ENCODE measurements at regions not wholly inside any gene's neighbourhood (a gene's known extent, or its start where the extent isn't known, plus 50 kb on each side); places are given as distances from the start of the nearest gene placed in this dataset.

DNA sequence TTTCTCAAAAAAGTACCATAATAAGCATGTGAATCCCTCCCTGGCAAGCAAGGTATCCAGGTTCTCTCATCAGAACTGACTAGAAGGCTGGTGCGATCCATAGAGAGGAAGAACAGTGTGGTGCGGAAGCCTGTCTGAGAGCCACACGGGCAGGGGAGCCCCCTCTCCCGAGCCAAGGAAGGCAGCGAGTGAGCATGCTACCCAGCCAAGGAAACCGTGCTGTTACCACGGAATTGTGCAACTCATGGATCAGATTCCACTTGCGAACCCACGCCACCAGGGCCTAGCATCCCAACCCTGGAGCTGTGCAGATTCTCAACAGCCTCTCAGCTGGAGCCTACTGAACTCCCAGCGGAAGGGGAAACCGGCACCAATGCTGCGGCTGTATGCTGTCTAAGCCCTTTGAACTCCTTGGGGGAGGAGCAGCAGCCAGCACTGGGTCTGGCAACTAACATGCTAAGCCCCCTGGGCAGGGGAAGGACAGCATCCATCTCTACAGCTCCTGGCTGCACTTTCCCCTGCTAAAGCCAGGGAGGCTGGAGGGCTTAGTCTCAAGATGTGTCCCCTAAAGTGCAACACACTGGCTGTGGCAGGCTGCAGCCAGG is 823.1 kb downstream of the EPHA4 start:
- TF ChIP-seq, protein P1, sequence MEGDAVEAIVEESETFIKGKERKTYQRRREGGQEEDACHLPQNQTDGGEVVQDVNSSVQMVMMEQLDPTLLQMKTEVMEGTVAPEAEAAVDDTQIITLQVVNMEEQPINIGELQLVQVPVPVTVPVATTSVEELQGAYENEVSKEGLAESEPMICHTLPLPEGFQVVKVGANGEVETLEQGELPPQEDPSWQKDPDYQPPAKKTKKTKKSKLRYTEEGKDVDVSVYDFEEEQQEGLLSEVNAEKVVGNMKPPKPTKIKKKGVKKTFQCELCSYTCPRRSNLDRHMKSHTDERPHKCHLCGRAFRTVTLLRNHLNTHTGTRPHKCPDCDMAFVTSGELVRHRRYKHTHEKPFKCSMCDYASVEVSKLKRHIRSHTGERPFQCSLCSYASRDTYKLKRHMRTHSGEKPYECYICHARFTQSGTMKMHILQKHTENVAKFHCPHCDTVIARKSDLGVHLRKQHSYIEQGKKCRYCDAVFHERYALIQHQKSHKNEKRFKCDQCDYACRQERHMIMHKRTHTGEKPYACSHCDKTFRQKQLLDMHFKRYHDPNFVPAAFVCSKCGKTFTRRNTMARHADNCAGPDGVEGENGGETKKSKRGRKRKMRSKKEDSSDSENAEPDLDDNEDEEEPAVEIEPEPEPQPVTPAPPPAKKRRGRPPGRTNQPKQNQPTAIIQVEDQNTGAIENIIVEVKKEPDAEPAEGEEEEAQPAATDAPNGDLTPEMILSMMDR (IDR thresholded peaks at IDR 0.05) = no peak
- TF ChIP-seq POLR2A (IDR thresholded peaks at IDR 0.05) (no peak), POLR2AphosphoS5 (IDR thresholded peaks at IDR 0.05) (no peak)

Data from breast epithelium (tissue), 3 donors.